ENCODE measurements at regions not wholly inside any gene's neighbourhood (a gene's known extent, or its start where the extent isn't known, plus 50 kb on each side); places are given as distances from the start of the nearest gene placed in this dataset.

GRCh38 chr6:6751266-6751596, 162.7 kb downstream of the LY86 start:
- ATAC-seq (replicated peaks in 1 of 4) (peak in 3 of 4 experiments; percentile 10 to 53 (median 22)), DNase-seq (peak in 1 of 35 experiments; percentile 5)
- peaks cover 13 to 24% of the 10 kb centered on the region in 2 experiments for H3K4me1 ChIP-seq (ENCODE audit: control insufficient read depth in 1 of 2, extremely low read depth in 1 of 2, insufficient read depth in 2 of 2, low read length in 2 of 2)
- no CpG with 5 or more reads among the region's 2 CpGs for WGBS (ENCODE audit: insufficient coverage)
- Mint-ChIP-seq H3K9me3 (no peaks in the 10 kb centered on the region), H3K4me1 (peaks cover 15 to 24% (median 20%) of the 10 kb centered on the region in 3 donors), H3K36me3 (no peaks in the 10 kb centered on the region), H3K27me3 (peaks cover 0 to 7% of the 10 kb centered on the region in 2 donors), H3K4me3 (peak overlapping the region in 1 of 3 donors; percentile 61), H3K27ac (no peak overlapping the region)
- peaks cover 0 to 17% of the 10 kb centered on the region in 2 experiments for H3K27me3 ChIP-seq (replicated peaks in 1 of 2; ENCODE audit: control insufficient read depth in 2 of 2, extremely low read depth in 1 of 2, insufficient read depth in 2 of 2, low read length in 1 of 2)
- CTCF ChIA-PET, result interaction anchor here in 1 of 2 donors (0.6 kb wide), 1 partner anchor 502 kb away, joined by 5 read pairs; no protein-coding TSS in a partner anchor
- H3K4me3 ChIP-seq (ENCODE audit: control insufficient read depth in 1 of 2, extremely low read depth in 1 of 2, low read length in 1 of 2), result no peak overlapping the region
- no peaks in the 10 kb centered on the region for H3K9me3 ChIP-seq
- no peaks in the 10 kb centered on the region for H3K36me3 ChIP-seq (ENCODE audit: control insufficient read depth in 2 of 2, extremely low read depth in 1 of 2, insufficient read depth in 1 of 2, low read length in 1 of 2)
- POLR2A ChIA-PET, result no interaction called here
- no peak overlapping the region for H3K27ac ChIP-seq (ENCODE audit: low read length)

DNA sequence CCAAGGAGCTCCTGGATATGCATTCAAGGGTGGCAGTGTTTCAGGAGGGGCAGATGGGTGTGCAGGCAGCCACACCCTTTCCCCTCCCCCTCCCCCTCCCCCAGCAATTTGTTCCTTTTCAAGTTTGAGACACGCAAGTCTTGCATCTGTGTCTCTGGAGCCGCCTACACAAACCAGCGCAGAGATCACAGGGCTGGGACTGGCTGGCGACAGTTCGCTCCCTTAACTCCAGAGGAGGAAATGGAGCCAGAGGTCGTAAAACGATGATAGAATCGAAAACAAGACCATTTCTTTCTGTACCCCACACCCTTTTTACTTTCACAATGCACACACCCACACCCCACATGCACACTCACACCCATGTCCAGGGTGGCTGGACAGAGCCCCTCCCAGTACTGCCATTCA, 163.1 kb downstream of the LY86 start:
- ChIA-PET POLR2A (no interaction called here), CTCF (interaction anchor here in 1 of 2 donors (0.6 kb wide), 1 partner anchor 502 kb away, joined by 5 read pairs; no protein-coding TSS in a partner anchor)
- Mint-ChIP-seq H3K4me3 (peak overlapping the region; percentile 6 to 61 (median 17)), H3K27me3 (peaks cover 0 to 6% of the 10 kb centered on the region in 2 donors), H3K4me1 (peaks cover 15 to 24% (median 20%) of the 10 kb centered on the region in 3 donors), H3K27ac (peak overlapping the region in 1 of 2 donors; percentile 60), H3K36me3 (no peaks in the 10 kb centered on the region), H3K9me3 (no peaks in the 10 kb centered on the region)
- DNase-seq (peak in 7 of 35 experiments; percentile 3 to 22 (median 15)), ATAC-seq (replicated peaks in 1 of 4) (peak; percentile 31 to 83 (median 46))
- H3K27me3 ChIP-seq (replicated peaks in 1 of 2; ENCODE audit: control insufficient read depth in 2 of 2, extremely low read depth in 1 of 2, insufficient read depth in 2 of 2, low read length in 1 of 2), result peaks cover 0 to 13% of the 10 kb centered on the region in 2 experiments
- no peaks in the 10 kb centered on the region for H3K9me3 ChIP-seq
- peaks cover 13 to 24% of the 10 kb centered on the region in 2 experiments for H3K4me1 ChIP-seq (ENCODE audit: control insufficient read depth in 1 of 2, extremely low read depth in 1 of 2, insufficient read depth in 2 of 2, low read length in 2 of 2)
- 19% methylated on average over 6 of the region's 8 CpGs for WGBS (ENCODE audit: insufficient coverage)
- H3K36me3 ChIP-seq (ENCODE audit: control insufficient read depth in 2 of 2, extremely low read depth in 1 of 2, insufficient read depth in 1 of 2, low read length in 1 of 2), result no peaks in the 10 kb centered on the region
- H3K27ac ChIP-seq (ENCODE audit: low read length), result no peak overlapping the region
- H3K4me3 ChIP-seq (ENCODE audit: control insufficient read depth in 1 of 2, extremely low read depth in 1 of 2, low read length in 1 of 2), result peak overlapping the region in 1 of 2 donors; percentile 15

DNA sequence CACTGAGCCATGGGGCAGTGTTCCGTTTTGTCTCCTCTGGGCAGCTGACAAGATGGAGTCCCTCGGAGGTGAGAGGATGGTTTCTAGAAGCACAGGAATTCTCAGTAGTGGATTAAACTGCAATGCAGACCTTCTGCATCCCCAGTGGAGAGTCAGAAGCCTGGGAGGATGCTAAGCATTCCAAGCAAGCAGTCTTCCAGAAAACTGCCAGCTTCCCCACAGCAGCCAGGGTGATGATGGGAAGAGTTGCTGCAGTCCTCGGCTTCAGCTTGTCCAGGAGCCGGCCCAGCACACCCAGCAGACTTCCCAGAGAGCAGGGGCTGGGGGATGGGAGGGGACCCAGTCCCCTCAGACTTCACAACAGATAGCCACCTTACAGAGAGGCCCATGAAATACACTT, 163.6 kb downstream of the LY86 start:
- no peak overlapping the region for H3K27ac ChIP-seq (ENCODE audit: low read length)
- DNase-seq, result no peak
- no peak for ATAC-seq (replicated peaks in 1 of 4)
- Mint-ChIP-seq H3K4me3 (peak overlapping the region in 1 of 3 donors; percentile 61), H3K27ac (peak overlapping the region; percentile 19 to 60), H3K9me3 (no peaks in the 10 kb centered on the region), H3K27me3 (peaks cover 0 to 6% of the 10 kb centered on the region in 2 donors), H3K4me1 (peaks cover 15 to 24% (median 20%) of the 10 kb centered on the region in 3 donors), H3K36me3 (no peaks in the 10 kb centered on the region)
- no peaks in the 10 kb centered on the region for H3K9me3 ChIP-seq
- 83% methylated on average over 2 of the region's 4 CpGs for WGBS (ENCODE audit: insufficient coverage)
- ChIA-PET POLR2A (no interaction called here), CTCF (no interaction called here)
- peaks cover 0 to 9% of the 10 kb centered on the region in 2 experiments for H3K27me3 ChIP-seq (replicated peaks in 1 of 2; ENCODE audit: control insufficient read depth in 2 of 2, extremely low read depth in 1 of 2, insufficient read depth in 2 of 2, low read length in 1 of 2)
- peak overlapping the region in 1 of 2 donors; percentile 15 for H3K4me3 ChIP-seq (ENCODE audit: control insufficient read depth in 1 of 2, extremely low read depth in 1 of 2, low read length in 1 of 2)
- H3K36me3 ChIP-seq (ENCODE audit: control insufficient read depth in 2 of 2, extremely low read depth in 1 of 2, insufficient read depth in 1 of 2, low read length in 1 of 2), result no peaks in the 10 kb centered on the region
- H3K4me1 ChIP-seq (ENCODE audit: control insufficient read depth in 1 of 2, extremely low read depth in 1 of 2, insufficient read depth in 2 of 2, low read length in 2 of 2), result peaks cover 13 to 24% of the 10 kb centered on the region in 2 experiments

- H3K36me3 ChIP-seq (ENCODE audit: control insufficient read depth in 2 of 2, extremely low read depth in 1 of 2, insufficient read depth in 1 of 2, low read length in 1 of 2), result no peaks in the 10 kb centered on the region
- peaks cover 0 to 9% of the 10 kb centered on the region in 2 experiments for H3K27me3 ChIP-seq (replicated peaks in 1 of 2; ENCODE audit: control insufficient read depth in 2 of 2, extremely low read depth in 1 of 2, insufficient read depth in 2 of 2, low read length in 1 of 2)
- no peak overlapping the region for H3K4me3 ChIP-seq (ENCODE audit: control insufficient read depth in 1 of 2, extremely low read depth in 1 of 2, low read length in 1 of 2)
- no peak overlapping the region for H3K27ac Mint-ChIP-seq
- WGBS (ENCODE audit: insufficient coverage), result 100% methylated on average over 1 of the region's 8 CpGs
- POLR2A ChIA-PET, result no interaction called here
- ATAC-seq (replicated peaks in 1 of 4) (no peak), DNase-seq (no peak)
- H3K9me3 ChIP-seq, result no peaks in the 10 kb centered on the region
- CTCF ChIA-PET, result interaction anchor here in 1 of 2 donors (0.6 kb wide), 1 partner anchor 183 kb away, joined by 3 read pairs; no protein-coding TSS in a partner anchor
- H3K4me3 Mint-ChIP-seq, result no peak overlapping the region
- H3K9me3 Mint-ChIP-seq, result no peaks in the 10 kb centered on the region
- H3K36me3 Mint-ChIP-seq, result no peaks in the 10 kb centered on the region
- no peak overlapping the region for H3K27ac ChIP-seq (ENCODE audit: low read length)
- H3K4me1 ChIP-seq (ENCODE audit: control insufficient read depth in 1 of 2, extremely low read depth in 1 of 2, insufficient read depth in 2 of 2, low read length in 2 of 2), result peaks cover 13 to 24% of the 10 kb centered on the region in 2 experiments
- H3K27me3 Mint-ChIP-seq, result peaks cover 0 to 6% of the 10 kb centered on the region in 2 donors
- peaks cover 15 to 24% (median 20%) of the 10 kb centered on the region in 3 donors for H3K4me1 Mint-ChIP-seq
These were observed 164.8 kb downstream of the LY86 start for GRCh38 chr6:6753301-6753700.

GRCh38 chr6:6756526-6756925, 168.0 kb downstream of the LY86 start:
- Histone ChIP-seq H3K9me3 (no peaks in the 10 kb centered on the region), H3K4me1 (ENCODE audit: control insufficient read depth in 1 of 2, extremely low read depth in 1 of 2, insufficient read depth in 2 of 2, low read length in 2 of 2) (peaks cover 2 to 7% of the 10 kb centered on the region in 2 experiments), H3K27ac (ENCODE audit: low read length) (no peak overlapping the region), H3K27me3 (replicated peaks in 1 of 2; ENCODE audit: control insufficient read depth in 2 of 2, extremely low read depth in 1 of 2, insufficient read depth in 2 of 2, low read length in 1 of 2) (peaks cover 0 to 13% of the 10 kb centered on the region in 2 experiments), H3K36me3 (ENCODE audit: control insufficient read depth in 2 of 2, extremely low read depth in 1 of 2, insufficient read depth in 1 of 2, low read length in 1 of 2) (no peaks in the 10 kb centered on the region), H3K4me3 (ENCODE audit: control insufficient read depth in 1 of 2, extremely low read depth in 1 of 2, low read length in 1 of 2) (no peak overlapping the region)
- Mint-ChIP-seq H3K27ac (no peak overlapping the region), H3K27me3 (peaks cover 3 to 9% of the 10 kb centered on the region in 2 donors), H3K4me3 (no peak overlapping the region), H3K9me3 (no peaks in the 10 kb centered on the region), H3K36me3 (no peaks in the 10 kb centered on the region), H3K4me1 (peaks cover 6 to 8% (median 6%) of the 10 kb centered on the region in 3 donors)
- POLR2A ChIA-PET, result interaction anchor here (0.7 kb wide), 2 partner anchors 219 to 790 kb away, joined by 5 read pairs; no protein-coding TSS in a partner anchor
- no CpG with 5 or more reads among the region's 3 CpGs for WGBS (ENCODE audit: insufficient coverage)
- DNase-seq (no peak), ATAC-seq (replicated peaks in 1 of 4) (no peak)
- CTCF ChIA-PET, result interaction anchor here in 1 of 2 donors (0.7 kb wide), 2 partner anchors 26 to 444 kb away, joined by 5 to 10 read pairs; no protein-coding TSS in a partner anchor

DNA sequence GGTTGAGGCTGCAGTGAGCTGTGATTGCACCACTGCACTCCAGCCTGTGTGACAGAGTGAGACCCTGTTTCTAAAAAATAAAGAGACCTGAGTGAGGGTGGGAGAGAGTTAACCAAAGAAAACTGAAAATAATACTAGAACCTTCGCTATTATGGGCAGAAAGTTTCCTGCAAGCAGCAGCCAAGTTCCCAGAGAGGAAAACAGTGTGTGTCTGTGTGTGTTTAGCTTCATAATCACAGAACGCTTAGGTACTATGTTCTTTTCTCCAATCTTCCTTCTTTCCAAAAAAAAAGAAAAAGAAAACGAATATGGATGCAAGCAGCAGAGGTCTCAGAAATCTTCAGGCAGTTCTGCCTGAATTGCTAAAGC, 170.0 kb downstream of the LY86 start:
- WGBS (ENCODE audit: insufficient coverage), result no CpG with 5 or more reads among the region's 3 CpGs
- Mint-ChIP-seq H3K9me3 (no peaks in the 10 kb centered on the region), H3K4me3 (no peak overlapping the region), H3K27ac (no peak overlapping the region), H3K36me3 (no peaks in the 10 kb centered on the region), H3K4me1 (no peaks in the 10 kb centered on the region), H3K27me3 (peaks cover 3 to 9% of the 10 kb centered on the region in 2 donors)
- Histone ChIP-seq H3K4me1 (ENCODE audit: control insufficient read depth in 1 of 2, extremely low read depth in 1 of 2, insufficient read depth in 2 of 2, low read length in 2 of 2) (no peaks in the 10 kb centered on the region), H3K36me3 (ENCODE audit: control insufficient read depth in 2 of 2, extremely low read depth in 1 of 2, insufficient read depth in 1 of 2, low read length in 1 of 2) (no peaks in the 10 kb centered on the region), H3K4me3 (ENCODE audit: control insufficient read depth in 1 of 2, extremely low read depth in 1 of 2, low read length in 1 of 2) (no peak overlapping the region), H3K27me3 (replicated peaks in 1 of 2; ENCODE audit: control insufficient read depth in 2 of 2, extremely low read depth in 1 of 2, insufficient read depth in 2 of 2, low read length in 1 of 2) (peaks cover 0 to 13% of the 10 kb centered on the region in 2 experiments), H3K9me3 (no peaks in the 10 kb centered on the region), H3K27ac (ENCODE audit: low read length) (no peak overlapping the region)
- ATAC-seq (replicated peaks in 1 of 4) (no peak), DNase-seq (no peak)
- ChIA-PET POLR2A (no interaction called here), CTCF (interaction anchor here (0.5 to 1.2 kb wide), 4 partner anchors 10 to 485 kb away, joined by 3 to 4 read pairs (median 4); no protein-coding TSS in a partner anchor)
